DND-41 (cell line): ENCODE measurements at regions not wholly inside any gene's neighbourhood (a gene's known extent, or its start where the extent isn't known, plus 50 kb on each side); places are given as distances from the start of the nearest gene placed in this dataset.

Source experiments
- ATAC-seq: fragments of 200-7000 bp; cut with Tn5 transposase; 3 replicates; pipeline ENCODE4 v1.9.1; 2021; ENCODE audit warnings: low read depth; ENCODE audit not compliant: insufficient read depth
- DNase-seq: peaks from one replicate; pipeline ENCODE4 v3.0.0-alpha.2; 2020
- H2AFZ ChIP-seq: 2 replicates; pipeline ENCODE4 v1.6.0; 2012; ENCODE audit warnings: low read depth, low read length
- H3K27ac ChIP-seq: 2 replicates; pipeline ENCODE4 v1.5.1; 2012; ENCODE audit warnings: low read length, inconsistent platforms
- H3K27me3 ChIP-seq: fragments of 200-600 bp; sonication (generic); 2 replicates; pipeline ENCODE4 v1.6.0; 2012; ENCODE audit warnings: low read length, mild to moderate bottlenecking, inconsistent platforms; ENCODE audit not compliant: insufficient read depth, poor library complexity
- H3K36me3 ChIP-seq: 2 replicates; pipeline ENCODE4 v1.5.1; 2012; ENCODE audit warnings: low read length, inconsistent platforms; ENCODE audit not compliant: insufficient read depth
- H3K4me1 ChIP-seq: 2 replicates; pipeline ENCODE4 v1.5.1; 2012; ENCODE audit warnings: mild to moderate bottlenecking, low read length; ENCODE audit not compliant: insufficient read depth
- H3K4me2 ChIP-seq: 2 replicates; pipeline ENCODE4 v1.6.0; 2012; ENCODE audit warnings: mild to moderate bottlenecking, moderate library complexity, low read length, inconsistent platforms; ENCODE audit not compliant: insufficient read depth
- H3K4me3 ChIP-seq, 2 experiments: fragments of 200-600 bp in 1 of 2; shearing (Covaris generic) in 1 of 2; 2 replicates each; pipeline ENCODE4 v1.5.1; 2012 to 2016; ENCODE audit warnings: inconsistent platforms in 2 of 2, low read length in 2 of 2, mild to moderate bottlenecking in 2 of 2, low read depth in 1 of 2, moderate library complexity in 1 of 2
- H3K79me2 ChIP-seq: 2 replicates; pipeline ENCODE4 v1.6.0; 2012; ENCODE audit warnings: low read length, inconsistent platforms; ENCODE audit not compliant: insufficient read depth
- H3K9ac ChIP-seq: 2 replicates; pipeline ENCODE4 v1.6.0; 2012; ENCODE audit warnings: low read depth, mild to moderate bottlenecking, inconsistent platforms, low read length, moderate library complexity
- H3K9me3 ChIP-seq: 2 replicates; pipeline ENCODE4 v1.5.1; 2012; ENCODE audit warnings: low read length, moderate library complexity, mild to moderate bottlenecking, inconsistent platforms; ENCODE audit not compliant: insufficient read depth, severe bottlenecking
- H4K20me1 ChIP-seq: 2 replicates; pipeline ENCODE4 v1.6.0; 2012; ENCODE audit warnings: low read length; ENCODE audit not compliant: insufficient read depth
- CTCF ChIP-seq: IDR thresholded peaks from 2 replicates; pipeline ENCODE4 v1.5.1; 2012; ENCODE audit warnings: borderline replicate concordance, low read length, moderate library complexity, mild to moderate bottlenecking; ENCODE audit not compliant: poor library complexity, severe bottlenecking; ENCODE audit errors: extremely low read depth
- EZH2 ChIP-seq: IDR thresholded peaks from 3 replicates; pipeline ENCODE4 v1.6.1; 2012; ENCODE audit warnings: borderline replicate concordance, low read depth, mild to moderate bottlenecking, moderate library complexity, low read length, inconsistent platforms; ENCODE audit not compliant: severe bottlenecking

GRCh38 chr14:29262979-29263378 lies 496.4 kb downstream of the FOXG1 start:
- H3K9me3 ChIP-seq, result no peaks in the 10 kb centered on the region
- no peaks in the 10 kb centered on the region for H3K79me2 ChIP-seq
- no peak for TF ChIP-seq EZH2
- no peak for TF ChIP-seq CTCF
- H4K20me1 ChIP-seq, result no peaks in the 10 kb centered on the region
- no peak overlapping the region for H3K27ac ChIP-seq
- no peak for ATAC-seq
- H2AFZ ChIP-seq, result no peak overlapping the region
- no peak overlapping the region for H3K4me2 ChIP-seq
- H3K4me3 ChIP-seq, result no peak overlapping the region
- no peak overlapping the region for H3K9ac ChIP-seq
- no peaks in the 10 kb centered on the region for H3K27me3 ChIP-seq
- DNase-seq, result no peak
- no peaks in the 10 kb centered on the region for H3K36me3 ChIP-seq
- H3K4me1 ChIP-seq, result no peaks in the 10 kb centered on the region

GRCh38 chr14:29264865-29265264 lies 498.3 kb downstream of the FOXG1 start:
- Histone ChIP-seq H3K9ac (no peak overlapping the region), H3K9me3 (no peaks in the 10 kb centered on the region), H2AFZ (no peak overlapping the region), H3K4me2 (no peak overlapping the region), H3K79me2 (no peaks in the 10 kb centered on the region), H3K4me3 (no peak overlapping the region), H3K36me3 (no peaks in the 10 kb centered on the region), H3K27me3 (no peaks in the 10 kb centered on the region), H4K20me1 (no peaks in the 10 kb centered on the region), H3K27ac (no peak overlapping the region), H3K4me1 (no peaks in the 10 kb centered on the region)
- TF ChIP-seq EZH2 (no peak), CTCF (no peak)
- DNase-seq (no peak), ATAC-seq (no peak)

GRCh38 chr14:29265852-29266251 lies 499.3 kb downstream of the FOXG1 start:
- H3K4me1 ChIP-seq, result no peaks in the 10 kb centered on the region
- TF ChIP-seq CTCF (no peak), EZH2 (no peak)
- no peak overlapping the region for H3K9ac ChIP-seq
- DNase-seq (no peak), ATAC-seq (no peak)
- H2AFZ ChIP-seq, result no peak overlapping the region
- H3K4me2 ChIP-seq, result no peak overlapping the region
- no peaks in the 10 kb centered on the region for H4K20me1 ChIP-seq
- no peak overlapping the region for H3K27ac ChIP-seq
- no peaks in the 10 kb centered on the region for H3K9me3 ChIP-seq
- no peak overlapping the region for H3K4me3 ChIP-seq
- no peaks in the 10 kb centered on the region for H3K27me3 ChIP-seq
- H3K79me2 ChIP-seq, result no peaks in the 10 kb centered on the region
- no peaks in the 10 kb centered on the region for H3K36me3 ChIP-seq

GRCh38 chr14:29271669-29272068 lies 505.1 kb downstream of the FOXG1 start:
- DNase-seq (no peak), ATAC-seq (no peak)
- no peak for TF ChIP-seq EZH2
- TF ChIP-seq CTCF, result no peak
- Histone ChIP-seq H3K27me3 (no peaks in the 10 kb centered on the region), H3K4me3 (no peak overlapping the region), H3K27ac (no peak overlapping the region), H3K4me2 (no peak overlapping the region), H4K20me1 (no peaks in the 10 kb centered on the region), H3K9me3 (no peaks in the 10 kb centered on the region), H3K79me2 (no peaks in the 10 kb centered on the region), H3K4me1 (no peaks in the 10 kb centered on the region), H3K36me3 (no peaks in the 10 kb centered on the region), H2AFZ (no peak overlapping the region), H3K9ac (no peak overlapping the region)
